Testis (tissue), 2 donors: ENCODE measurements at regions not wholly inside any gene's neighbourhood (a gene's known extent, or its start where the extent isn't known, plus 50 kb on each side); places are given as distances from the start of the nearest gene placed in this dataset.

Experiments
- CTCF ChIP-seq, 3 experiments: fragments of 450-650 bp in 2 of 3; fragments of 200-600 bp in 1 of 3; sonication (generic) in 1 of 3; IDR thresholded peaks; one replicate each; pipeline ENCODE4 v1.5.1; 2016 to 2019; ENCODE audit warnings: antibody characterized with exemption in 3 of 3, mild to moderate bottlenecking in 2 of 3, moderate library complexity in 1 of 3
- POLR2A ChIP-seq: fragments of 450-650 bp; IDR thresholded peaks from one replicate; pipeline ENCODE4 v1.6.1; 2017; ENCODE audit warnings: antibody characterized with exemption, mild to moderate bottlenecking, moderate library complexity

- TF ChIP-seq CTCF (IDR thresholded peaks at IDR 0.05) (no peak), POLR2A (no peak)
Measured at GRCh38 chr3:30129765-30130164, 476.6 kb upstream of the TGFBR2 start.
